Epithelial cell of proximal tubule (primary cell): ENCODE measurements at regions not wholly inside any gene's neighbourhood (a gene's known extent, or its start where the extent isn't known, plus 50 kb on each side); places are given as distances from the start of the nearest gene placed in this dataset.
"Not testable (repeated sequence)": the region's sequence is repeated elsewhere in the genome, so short reads cannot be mapped to it uniquely, and the experiment has no call there.

Experiments
- DNase-seq: peaks from one replicate; pipeline ENCODE4 v3.0.0-alpha.2; 2011; ENCODE audit warnings: low read depth
- H3K4me3 ChIP-seq: 2 replicates; pipeline ENCODE4 v1.5.1; 2011; ENCODE audit warnings: low read depth, mild to moderate bottlenecking, low read length
- TF ChIP-seq, protein P1 (sequence below): conservative IDR thresholded peaks from 2 replicates; pipeline ENCODE4 v1.5.1; 2012; ENCODE audit warnings: low read depth, mild to moderate bottlenecking, low read length

DNA sequence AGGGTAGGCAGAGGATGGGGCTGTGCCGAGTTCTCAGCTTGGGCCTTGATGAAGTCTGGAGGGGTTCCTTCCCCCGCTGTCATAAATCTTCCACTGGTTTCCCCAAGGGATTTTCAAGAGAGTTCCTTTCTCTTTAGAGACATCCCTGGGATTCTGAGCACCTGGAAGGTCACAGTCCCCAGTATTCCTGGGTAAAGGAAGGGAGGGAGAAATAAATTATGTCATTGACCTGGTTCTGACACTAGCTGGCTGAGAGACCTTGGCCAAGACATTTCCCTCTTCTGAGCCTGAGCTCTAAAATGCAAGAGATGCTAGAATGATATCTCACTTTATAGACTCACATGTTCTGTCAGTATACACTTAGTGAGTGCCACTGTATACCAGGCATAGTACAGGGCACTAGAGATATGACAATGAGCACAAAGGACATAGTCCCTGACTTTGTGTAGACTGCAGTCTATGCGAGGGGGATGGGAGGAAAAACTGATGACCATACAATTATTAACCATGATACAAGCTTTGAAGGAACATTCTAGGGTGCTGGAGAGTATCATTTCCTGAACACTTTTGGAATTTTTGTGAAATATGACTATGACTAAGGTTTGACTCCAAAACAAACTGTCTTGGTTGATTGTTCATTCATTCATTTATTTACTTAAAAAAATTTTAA lies 165.8 kb upstream of the JUN start:
- TF ChIP-seq, protein P1, sequence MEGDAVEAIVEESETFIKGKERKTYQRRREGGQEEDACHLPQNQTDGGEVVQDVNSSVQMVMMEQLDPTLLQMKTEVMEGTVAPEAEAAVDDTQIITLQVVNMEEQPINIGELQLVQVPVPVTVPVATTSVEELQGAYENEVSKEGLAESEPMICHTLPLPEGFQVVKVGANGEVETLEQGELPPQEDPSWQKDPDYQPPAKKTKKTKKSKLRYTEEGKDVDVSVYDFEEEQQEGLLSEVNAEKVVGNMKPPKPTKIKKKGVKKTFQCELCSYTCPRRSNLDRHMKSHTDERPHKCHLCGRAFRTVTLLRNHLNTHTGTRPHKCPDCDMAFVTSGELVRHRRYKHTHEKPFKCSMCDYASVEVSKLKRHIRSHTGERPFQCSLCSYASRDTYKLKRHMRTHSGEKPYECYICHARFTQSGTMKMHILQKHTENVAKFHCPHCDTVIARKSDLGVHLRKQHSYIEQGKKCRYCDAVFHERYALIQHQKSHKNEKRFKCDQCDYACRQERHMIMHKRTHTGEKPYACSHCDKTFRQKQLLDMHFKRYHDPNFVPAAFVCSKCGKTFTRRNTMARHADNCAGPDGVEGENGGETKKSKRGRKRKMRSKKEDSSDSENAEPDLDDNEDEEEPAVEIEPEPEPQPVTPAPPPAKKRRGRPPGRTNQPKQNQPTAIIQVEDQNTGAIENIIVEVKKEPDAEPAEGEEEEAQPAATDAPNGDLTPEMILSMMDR: no peak
- DNase-seq: no peak
- no peak overlapping the region for H3K4me3 ChIP-seq

GRCh38 chr1:58950897-58951296 lies 167.1 kb upstream of the JUN start:
- H3K4me3 ChIP-seq: no peak overlapping the region
- no peak for DNase-seq
- TF ChIP-seq, protein P1: no peak

GRCh38 chr1:58953951-58954350 lies 170.1 kb upstream of the JUN start:
- not testable (repeated sequence) for DNase-seq, H3K4me3 ChIP-seq

- not testable (repeated sequence) for H3K4me3 ChIP-seq, DNase-seq
These were observed 179.4 kb upstream of the JUN start for GRCh38 chr1:58963287-58963686.

DNA sequence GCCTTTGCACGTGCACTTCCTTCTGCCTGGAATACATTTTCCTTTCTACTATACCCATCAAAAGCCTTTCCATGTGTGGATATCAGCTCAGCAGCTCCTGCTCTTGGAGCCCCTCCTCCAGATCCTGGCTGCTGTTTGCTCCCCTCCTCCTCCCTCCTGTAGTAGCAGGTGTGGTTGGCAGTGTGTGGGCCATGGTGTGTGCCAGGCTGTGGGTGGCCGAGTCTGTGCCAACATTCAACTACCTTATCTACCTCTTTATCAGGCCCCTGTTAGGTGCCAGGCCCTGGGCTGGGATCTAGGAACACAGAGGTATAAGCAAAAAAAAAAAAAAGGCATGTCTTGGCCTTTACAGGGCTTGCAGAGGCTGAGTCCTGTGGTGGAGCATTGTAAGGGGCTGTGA lies 180.6 kb upstream of the JUN start:
- DNase-seq: no peak
- TF ChIP-seq, protein P1: no peak

DNA sequence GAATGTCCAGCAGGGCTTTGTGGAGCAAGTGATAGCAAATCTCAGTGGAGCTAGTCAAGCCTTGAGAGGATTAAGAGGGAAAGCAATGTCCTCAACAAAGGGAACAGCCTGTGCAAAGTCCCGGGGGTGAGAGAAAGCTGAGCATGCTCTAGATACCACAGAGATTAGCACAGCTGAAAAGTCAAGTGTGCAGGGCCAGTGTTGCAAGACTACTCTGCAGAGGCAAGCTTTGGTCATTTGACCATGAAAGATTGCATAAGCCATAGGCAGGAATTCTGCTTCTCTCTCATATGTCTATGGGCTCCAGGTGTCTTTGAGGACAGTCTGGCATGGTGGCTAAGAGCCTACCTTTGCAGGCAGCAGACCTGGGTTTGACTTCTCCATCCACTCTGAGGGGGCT lies 181.0 kb upstream of the JUN start:
- no peak overlapping the region for H3K4me3 ChIP-seq
- peak; percentile 53 for DNase-seq
- TF ChIP-seq, protein P1: no peak

More for the DNA sequence above, 180.6 kb upstream of the JUN start:
- H3K4me3 ChIP-seq: no peak overlapping the region

DNA sequence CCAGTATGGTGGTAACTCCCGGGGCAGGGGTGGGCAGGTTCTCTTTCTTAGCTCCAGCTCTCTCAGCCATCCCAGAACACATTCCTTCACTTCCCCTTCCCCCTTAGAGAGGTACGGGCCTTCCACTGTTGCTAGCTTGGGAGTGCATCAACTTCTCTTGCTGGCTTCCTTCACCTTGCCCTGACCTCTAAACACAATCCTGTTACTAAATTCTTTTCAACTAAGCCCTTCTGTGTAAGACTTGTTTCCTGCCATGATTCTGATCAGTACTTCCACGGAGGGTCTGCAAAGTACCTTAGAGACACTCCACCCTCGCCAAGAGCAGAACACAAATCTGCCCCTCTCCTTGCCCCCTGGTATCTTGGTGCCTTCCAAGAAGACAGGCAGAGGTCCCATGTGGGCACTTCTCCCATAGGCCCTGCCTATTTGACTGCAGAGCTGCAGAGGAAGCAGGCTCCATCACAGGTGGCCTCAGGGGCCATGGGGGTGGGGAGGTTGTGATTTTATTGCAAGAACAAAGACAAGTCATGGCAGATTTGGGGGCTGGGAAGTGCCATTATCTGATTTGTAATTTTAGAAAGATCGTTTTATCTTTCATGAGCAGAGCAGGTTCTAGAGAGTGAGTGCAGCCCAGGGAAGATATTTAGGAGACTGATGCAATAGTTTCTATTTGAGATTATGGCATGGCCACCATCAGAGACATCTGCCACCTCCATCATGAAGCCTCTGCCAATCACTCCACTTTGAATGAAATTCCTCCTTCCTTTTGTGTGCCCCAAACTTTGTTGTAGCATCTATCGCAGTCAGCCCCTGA lies 182.5 kb upstream of the JUN start:
- DNase-seq: no peak
- H3K4me3 ChIP-seq: no peak overlapping the region
- TF ChIP-seq, protein P1: no peak
